ENCODE measurements at regions not wholly inside any gene's neighbourhood (a gene's known extent, or its start where the extent isn't known, plus 50 kb on each side); places are given as distances from the start of the nearest gene placed in this dataset.
"Not testable (repeated sequence)": the region's sequence is repeated elsewhere in the genome, so short reads cannot be mapped to it uniquely, and the experiment has no call there.

DNA sequence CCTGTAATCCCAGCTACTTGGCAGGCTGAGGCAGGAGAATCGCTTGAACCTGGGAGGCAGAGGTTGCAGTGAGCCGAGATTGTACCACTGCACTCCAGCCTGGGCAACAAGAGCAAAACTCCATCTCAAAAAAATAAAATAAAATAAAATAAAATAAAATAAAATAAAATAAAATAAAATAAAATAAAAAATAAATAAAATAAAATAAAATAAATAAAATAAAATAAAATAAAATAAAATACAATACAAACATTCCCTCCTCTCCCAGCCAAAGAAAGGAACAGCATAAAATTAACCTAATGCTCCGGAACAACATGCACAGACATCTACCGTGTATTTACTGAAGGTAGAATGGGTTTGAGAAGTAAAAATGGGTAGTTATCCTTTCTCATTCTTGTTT lies 521.9 kb upstream of the FAM174A start:
- not testable (repeated sequence) for DNase-seq

DNA sequence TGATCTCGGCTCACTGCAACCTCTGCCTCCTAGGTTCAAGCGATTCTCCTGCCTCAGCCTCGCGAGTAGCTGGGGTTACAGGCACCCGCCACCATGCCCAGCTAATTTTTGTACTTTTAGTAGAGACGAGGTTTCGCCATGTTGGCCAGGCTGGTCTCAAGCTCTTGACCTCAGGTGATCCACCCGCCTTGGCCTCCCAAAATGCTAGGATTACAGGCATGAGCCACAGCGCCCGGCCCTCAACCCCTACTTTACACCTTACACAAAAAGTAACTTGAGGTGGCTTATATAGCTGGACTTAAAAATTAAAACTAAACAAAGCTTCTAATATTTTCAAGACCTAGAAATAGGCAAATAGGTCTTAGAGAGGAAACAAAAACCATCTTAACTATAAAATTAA lies 524.0 kb upstream of the FAM174A start:
- not testable (repeated sequence) for DNase-seq

DNA sequence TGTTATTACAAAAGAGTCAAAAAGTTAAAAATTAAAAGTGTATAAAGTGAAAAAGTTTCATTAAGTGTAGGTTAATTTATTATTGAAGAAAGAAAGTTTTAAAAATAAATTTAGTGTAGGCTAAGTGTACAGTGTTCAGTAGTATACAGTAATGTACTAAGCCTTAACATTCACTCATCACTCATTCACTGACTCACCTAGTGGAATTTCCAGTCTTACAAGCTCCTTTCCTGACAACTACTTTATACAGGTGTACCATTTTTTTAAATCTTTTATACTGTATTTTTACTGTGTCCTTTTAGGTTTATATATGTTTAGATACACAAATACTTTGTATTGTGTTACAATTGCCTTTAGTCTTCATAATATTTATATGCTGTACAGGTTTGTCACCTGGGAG lies 530.2 kb upstream of the FAM174A start:
- no peak for DNase-seq

DNA sequence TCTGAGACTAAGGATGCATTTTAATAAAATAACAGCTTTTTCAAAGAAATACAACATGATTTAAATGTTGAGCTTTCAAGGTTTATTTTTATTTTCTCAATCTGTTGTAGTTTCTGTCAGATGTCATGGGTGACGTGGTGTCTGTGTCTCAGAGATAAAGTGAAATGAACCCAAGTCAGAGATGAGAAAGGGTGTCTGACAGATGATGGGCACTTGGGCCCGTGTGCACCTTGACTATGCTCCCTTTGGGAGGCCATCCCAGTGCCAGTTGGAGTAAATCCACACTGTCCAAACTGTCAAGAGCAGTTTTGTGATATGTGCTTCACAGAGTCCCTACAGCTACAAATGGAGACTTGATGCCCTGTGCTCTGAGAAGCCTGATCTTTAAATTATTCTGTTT lies 536.9 kb upstream of the FAM174A start:
- no peak for DNase-seq

DNA sequence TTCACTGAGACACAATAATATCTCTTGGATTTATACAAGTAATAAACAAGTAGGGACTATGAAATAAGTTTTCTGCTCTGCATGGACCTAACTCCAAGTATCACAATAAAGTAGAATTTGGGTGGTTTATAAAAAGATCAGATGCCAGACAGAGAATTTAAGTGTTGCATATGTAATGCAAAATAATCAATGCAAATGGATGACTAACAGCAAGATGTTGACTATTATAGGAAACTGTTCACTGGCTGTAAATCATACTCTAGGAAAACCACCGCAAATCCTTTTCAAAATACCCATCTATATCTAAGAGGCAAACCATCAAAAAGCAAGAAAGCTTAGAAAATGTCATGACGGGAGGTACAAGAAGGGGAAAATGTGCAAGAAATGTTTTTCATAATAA lies 539.8 kb upstream of the FAM174A start:
- no peak for DNase-seq

DNA sequence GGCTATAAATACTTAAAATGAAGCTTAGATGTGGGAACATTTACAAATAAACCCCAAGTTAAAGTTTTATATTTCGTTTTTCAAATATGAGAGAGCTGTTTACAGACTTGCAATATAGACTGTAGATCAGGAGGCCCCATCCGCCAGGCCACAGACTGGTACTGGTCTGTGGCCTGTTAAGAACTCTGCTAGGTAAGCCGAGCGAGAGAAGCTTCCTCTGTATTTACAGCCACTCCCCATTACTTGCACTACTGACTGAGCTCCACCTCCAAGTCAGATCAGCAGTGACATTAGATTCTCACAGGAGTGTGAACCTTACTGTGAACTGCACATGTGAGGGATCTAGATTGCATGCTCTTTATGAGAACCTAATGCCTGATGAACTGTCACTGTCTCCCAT lies 561.4 kb upstream of the FAM174A start:
- DNase-seq = no peak

DNA sequence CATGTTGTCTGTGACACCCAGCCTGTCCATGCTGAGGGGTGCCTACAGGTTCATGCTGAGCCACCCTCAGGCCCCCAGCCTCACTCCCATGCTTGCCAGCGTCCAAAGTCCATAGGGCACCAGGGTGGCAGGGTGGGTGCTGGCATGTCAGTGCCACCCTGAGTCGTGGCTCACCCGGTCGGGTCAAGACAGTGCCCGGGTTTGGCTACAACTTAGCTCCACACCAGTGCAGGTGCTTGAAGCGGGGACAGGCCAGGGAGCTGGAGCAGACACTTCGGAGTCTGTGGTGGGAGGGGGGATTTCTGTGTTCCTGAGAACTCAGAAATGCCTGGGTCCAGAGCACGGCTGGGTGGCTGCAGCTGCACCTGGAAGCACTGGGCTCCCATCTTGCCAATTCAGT lies 579.2 kb upstream of the FAM174A start:
- no peak for DNase-seq

DNA sequence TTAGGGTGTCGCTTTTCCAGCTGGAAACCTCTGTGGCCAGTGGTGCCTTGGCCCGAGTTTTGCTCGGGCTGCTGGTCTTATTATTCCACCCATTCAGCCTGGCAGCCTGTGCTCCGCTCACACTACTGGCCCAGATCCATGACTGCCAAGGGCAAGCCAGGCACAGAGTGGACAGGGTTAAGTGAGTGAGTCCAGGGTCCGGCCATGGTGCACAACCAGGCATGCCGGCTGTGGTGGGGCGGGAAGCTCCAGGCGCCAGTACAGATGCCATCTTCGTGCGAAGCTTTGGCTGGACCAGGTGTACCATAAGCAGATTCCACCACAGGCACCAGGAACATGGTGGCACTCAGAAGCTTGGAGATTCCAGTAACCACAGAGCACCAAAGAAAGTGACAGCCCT lies 580.2 kb upstream of the FAM174A start:
- DNase-seq = no peak

DNA sequence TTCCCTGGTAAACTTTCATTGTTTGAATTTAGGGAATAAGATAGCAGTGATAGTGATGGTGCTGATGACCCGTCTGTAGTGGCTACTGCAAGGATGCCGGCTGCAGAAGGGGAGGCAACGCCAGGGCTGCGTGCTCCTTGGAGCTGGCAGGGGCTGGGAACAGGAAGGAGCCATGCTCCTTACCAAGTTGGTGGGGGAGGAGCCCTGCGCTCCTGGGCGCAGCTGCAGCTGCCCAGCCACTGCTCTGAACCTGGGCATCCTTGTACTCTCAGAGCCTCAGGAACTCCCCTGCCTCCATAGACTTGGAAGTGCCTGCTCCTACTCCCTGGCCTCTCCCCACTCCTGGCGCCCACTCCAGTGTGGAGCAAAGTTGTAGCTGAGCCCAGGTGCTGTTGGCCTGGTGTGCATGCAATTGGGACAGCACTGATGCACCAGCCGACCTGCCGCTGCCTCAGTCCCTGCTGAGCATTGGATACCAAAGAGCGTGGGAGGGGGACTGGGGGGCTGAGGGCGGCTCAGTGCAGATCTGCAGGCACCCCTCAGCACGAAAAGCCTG lies 585.1 kb upstream of the FAM174A start:
- DNase-seq = no peak

DNA sequence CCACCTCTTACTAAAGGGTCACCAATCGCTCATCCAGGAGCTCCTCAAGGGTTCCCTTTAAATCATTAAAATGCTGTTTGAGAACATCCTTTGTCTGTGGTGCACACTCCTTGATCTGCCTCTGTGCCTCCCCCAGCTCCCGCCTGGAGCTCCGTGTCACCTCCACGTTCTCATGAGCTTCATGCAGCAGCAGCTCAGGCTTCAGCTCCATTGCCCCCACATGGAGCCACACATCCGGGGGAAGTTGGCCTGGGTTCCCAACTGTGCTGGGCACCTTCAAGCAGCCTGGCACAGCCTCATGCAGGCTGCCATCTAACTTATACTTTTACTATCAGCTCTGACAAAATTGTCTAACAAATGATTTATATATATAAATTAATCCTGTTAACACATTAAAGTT lies 585.8 kb upstream of the FAM174A start:
- DNase-seq = no peak

DNA sequence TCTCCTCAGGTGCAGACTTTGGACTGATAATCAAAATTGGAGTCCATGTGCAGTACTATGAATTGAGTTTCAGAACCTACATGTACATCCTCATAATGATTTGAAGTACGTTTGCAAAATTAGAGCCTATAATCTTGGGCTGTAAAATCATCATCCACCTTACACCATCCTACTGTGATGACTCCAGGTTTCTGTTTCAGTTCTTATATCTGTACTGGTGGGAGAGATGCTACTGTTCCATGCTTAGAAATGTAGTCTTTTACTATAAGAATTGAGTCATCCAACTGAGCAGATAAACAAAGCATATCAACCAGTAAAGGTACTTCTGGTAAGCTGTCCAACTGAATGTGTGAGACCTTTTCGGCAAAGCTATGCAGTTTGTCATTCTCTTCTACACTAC lies 586.3 kb upstream of the FAM174A start:
- no peak for DNase-seq

DNA sequence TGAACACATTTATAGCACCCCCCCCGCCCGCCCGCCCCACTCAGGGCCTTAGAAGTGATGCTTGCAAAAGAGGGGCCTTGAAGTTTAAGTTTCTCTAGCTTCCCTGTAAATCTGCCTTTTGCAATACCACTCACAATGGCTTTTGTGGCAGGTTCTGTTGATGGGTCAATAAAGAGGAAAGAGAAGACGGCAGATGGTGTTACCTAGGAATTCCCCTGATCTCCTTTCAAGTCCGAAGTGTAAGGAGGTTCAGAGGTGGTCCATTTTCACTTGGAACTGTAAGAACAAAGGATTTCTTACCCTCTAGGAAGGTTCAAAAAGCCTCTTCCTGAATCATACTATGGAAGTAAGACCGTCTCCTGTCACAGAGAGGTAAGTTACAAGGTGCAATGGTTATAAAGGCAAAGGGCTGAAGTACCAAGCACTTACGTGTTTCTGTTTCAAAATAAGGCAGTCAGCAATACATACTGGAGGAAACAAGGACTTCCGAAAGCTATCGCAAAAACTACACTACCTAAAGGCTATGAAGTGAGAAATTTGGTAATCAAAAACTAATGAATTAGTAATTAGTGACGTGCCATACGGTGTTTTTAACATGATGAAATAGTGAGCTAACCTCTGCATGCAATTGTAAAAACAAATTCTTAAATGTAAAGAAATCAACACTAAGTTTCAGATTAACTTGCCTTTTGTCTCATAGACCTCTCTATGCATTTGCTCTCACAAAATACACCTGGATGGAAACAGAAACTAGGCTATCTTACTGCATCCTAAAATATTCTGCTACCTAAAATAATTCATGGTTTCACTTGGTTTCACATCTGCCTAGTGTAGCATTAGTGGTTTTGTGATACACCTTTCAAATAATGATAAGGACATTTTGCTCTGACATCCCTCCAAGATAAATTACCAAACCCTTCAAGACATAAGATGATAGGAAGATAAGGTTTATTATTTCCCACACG lies 589.4 kb upstream of the FAM174A start:
- DNase-seq = no peak

DNA sequence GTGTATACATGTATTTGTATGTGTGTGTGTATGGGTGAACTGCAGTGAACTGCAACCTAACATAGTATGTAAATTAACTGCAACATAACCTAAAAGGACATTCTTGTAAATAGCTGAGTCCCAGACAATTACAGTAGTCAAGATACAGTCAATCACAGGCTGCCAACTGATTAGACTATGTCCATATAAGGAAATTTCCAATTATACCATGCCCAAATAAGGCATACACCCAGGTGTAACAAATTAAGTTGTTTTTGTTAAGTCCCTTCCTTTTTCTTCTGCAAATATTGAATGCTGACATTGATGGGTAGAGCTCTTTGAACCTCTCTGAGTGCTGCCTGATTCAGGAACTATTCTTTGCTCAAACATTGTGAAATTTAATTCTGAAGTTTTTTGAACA lies 594.6 kb upstream of the FAM174A start:
- no peak for DNase-seq

DNA sequence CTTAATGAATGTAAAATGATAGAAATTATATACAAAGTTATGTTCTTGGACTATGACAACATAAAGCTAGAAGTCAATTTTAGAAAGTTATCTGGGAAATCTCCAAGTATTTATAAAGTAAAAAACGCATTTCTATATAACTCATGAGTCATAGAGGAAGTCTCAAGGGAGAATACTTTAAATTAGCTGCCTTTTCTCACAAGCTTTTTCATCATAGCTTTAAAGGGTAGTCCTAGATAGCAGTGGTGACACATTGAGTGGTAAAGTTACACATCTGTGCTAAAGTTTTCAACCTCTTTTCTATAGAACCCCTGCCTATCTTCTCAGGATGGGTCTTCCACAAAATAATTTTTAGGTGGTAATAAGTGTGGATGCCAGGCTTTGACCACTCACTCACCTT lies 598.3 kb upstream of the FAM174A start:
- no peak for DNase-seq

DNA sequence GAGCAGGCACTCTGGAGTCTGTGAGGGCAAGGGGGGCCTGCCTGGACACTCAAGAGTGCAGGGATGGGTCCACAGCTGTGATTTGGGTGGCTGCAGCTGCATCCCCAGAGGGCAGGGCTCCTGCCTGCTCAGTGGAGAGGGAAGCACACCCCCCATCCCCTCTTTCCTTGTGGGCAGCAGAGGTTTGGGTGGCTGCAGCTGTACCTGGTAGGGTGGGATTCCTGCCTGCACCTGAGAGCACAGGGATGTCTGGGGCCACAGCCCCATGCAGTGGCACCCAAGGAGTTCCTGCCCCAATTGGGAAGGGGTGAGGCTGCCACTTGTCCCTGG lies 605.4 kb upstream of the FAM174A start:
- DNase-seq = no peak

DNA sequence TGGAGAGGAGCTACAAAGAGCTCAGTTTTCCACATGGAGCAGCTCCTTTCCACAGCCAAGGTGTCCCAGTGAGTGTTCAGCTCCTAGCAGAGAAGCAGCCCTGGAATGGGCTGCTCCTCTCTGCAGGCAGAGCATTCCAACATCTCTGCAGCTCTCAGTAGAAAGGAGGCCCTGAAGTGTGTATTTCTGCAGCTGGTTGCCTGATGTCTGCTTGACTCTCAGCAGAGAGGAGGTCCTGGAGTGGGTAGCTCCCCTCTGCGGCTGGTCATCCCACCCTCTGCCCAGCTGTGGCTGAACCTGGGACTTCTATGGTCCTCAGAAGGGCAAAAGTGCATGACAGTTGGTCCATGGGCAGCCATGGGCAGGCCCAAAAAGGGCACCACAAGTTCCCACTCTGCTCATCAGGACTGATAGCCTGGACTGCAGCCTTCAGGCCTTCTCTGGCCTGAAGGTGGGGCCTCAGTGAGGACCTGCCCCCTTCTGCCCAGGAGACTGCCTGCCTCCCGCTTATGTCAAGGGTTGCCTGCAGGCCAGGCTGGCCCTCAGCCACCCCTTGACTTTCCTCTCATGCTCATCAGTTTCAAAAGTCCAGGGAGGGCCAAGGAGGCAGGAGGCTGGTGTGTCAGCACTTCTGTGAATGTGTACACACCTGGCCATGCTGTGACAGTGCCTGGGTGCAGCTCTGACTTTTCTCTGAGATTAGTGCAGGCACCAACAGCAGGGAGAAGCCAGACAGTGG lies 605.9 kb upstream of the FAM174A start:
- DNase-seq = no peak

DNA sequence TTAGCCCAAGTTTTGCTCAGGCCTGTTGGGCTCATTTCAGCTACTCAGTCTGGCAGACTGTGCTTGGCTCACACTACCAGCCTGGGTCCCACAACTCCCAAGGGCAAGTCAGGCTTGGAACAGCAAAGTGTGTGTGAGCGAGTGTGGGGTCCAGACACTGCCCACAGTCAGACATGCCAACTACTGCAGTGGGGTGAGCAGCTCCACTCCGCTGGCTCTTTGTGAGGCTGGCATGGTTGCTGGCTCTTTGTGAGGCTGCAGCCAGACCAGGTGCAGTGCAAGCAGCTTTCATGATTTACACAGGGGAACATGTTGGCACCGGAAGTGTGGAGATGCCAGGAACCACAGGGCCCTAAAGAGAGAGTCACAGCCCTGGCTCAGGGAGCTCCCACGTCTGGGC lies 606.7 kb upstream of the FAM174A start:
- no peak for DNase-seq

DNA sequence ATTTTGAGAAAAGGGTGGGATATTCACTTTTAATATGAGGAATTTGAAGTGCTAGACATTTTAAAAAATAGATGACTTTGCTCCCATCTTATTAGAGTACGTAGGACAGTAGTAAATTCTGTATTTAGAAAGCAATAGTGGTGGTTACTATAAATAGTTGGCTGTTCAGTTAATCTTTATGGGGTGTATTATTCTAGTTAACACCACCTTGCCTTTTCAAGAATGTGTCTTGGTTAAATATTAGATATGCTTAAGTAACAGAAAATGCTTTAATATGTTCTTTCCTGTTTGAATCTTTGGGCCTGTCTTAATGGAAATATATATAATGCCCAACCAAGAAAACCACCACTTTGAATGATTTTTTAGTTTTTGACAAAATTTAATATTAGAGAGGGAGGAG lies 608.7 kb upstream of the FAM174A start:
- DNase-seq = no peak

DNA sequence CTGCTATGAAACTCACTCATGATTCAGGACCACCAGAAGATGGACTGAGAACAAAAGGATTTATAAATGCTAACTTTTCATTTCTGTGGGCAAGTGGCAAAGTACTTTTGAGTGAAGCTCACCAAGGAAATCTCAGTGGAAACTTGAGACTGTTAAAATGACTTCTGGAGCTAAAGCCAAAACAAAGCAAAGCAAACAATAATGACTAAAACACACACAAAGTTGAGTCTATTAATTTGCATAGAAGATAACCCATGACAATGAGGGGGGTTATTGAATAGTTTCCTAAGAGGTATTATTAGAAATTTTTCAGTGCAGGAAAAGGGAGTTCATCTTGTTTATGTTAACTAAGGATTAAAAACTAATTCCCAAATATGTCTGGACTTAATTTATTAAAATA lies 612.8 kb upstream of the FAM174A start:
- no peak for DNase-seq

DNA sequence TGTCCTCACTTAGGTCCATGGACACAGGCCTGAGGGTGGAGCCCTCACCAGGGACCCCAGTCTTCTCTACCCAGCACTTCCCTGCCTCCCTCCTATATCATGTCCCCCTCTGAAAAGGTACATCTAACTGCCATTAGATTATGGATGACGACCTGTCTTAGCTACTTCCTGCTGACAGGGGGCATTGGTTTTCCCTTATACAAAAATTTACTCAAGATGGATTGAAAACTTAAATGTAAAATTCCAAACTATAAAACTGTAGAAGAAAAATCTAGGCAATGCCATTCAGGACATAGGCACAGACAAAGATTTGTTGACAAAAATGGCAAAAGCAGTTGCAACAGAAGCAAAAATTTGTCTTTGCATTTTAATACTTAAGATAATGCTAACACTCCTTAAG lies 623.2 kb upstream of the FAM174A start:
- no peak for DNase-seq

DNA sequence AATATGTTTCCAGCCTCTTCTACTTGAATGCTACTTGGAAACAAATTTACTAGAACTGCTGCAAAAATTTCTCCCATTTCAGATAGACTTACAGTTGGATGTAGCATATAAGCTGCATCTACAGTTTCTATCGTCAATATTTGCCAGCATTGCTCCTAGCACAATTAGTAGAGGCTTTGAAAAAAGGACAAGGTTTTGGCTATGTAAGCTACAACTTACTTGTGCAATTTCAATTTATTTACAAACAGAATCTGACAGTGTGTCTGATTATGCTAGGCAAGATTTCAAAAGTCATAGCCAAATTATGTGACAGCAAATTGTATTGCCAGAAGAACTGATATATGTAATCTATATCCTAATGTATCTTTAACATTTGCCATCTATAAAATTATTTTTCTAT lies 628.4 kb upstream of the FAM174A start:
- DNase-seq = no peak

DNA sequence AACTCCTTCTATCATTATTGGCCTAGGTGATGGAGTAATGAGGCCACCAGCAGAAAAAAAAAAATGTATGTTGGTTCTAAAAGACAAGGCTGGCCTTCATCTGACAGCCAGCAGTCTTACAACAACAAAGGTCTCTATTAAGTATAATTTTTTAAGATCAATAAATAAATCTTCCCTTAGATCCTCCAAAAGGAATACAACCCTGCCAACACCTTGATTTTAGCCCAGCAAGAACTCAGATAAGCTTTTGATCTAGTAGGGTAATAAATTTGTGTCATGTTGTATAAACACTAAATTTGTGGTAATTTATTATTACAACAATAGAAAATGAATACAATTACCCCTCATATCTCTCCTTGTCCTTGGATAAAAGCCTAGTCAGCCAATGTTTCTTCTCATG lies 633.2 kb upstream of the FAM174A start:
- no peak for DNase-seq

DNA sequence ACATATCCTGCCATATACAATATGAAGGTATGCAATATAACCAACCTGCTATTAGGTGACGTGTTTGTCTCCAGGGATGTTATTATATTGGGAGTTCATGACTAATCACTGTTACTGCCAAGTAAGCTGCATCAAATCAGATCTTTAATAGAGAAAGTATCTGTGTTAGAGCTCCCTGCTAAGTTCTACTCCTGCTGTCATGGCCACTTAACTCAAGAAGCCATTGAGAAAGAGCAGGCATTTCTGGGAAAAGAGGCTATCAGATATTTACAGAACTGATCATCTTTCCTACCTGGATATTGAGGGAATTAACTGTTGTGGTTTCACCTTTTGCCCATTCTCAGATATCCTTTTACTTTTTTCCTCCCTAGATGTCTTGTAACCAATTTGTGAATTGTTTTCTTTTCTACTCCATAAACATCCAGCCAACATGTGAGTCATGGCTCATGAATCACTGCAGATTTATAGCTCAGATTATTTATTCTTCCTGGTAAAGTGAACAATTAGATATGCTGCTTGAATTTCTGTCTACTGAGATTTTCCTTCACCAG lies 634.8 kb upstream of the FAM174A start:
- DNase-seq = peak; percentile 2
